ENCODE measurements at regions not wholly inside any gene's neighbourhood (a gene's known extent, or its start where the extent isn't known, plus 50 kb on each side); places are given as distances from the start of the nearest gene placed in this dataset.

GRCh38 chr6:79781916-79782315 lies 150.8 kb downstream of the SH3BGRL2 start:
- TF ChIP-seq, protein P1, sequence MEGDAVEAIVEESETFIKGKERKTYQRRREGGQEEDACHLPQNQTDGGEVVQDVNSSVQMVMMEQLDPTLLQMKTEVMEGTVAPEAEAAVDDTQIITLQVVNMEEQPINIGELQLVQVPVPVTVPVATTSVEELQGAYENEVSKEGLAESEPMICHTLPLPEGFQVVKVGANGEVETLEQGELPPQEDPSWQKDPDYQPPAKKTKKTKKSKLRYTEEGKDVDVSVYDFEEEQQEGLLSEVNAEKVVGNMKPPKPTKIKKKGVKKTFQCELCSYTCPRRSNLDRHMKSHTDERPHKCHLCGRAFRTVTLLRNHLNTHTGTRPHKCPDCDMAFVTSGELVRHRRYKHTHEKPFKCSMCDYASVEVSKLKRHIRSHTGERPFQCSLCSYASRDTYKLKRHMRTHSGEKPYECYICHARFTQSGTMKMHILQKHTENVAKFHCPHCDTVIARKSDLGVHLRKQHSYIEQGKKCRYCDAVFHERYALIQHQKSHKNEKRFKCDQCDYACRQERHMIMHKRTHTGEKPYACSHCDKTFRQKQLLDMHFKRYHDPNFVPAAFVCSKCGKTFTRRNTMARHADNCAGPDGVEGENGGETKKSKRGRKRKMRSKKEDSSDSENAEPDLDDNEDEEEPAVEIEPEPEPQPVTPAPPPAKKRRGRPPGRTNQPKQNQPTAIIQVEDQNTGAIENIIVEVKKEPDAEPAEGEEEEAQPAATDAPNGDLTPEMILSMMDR (CRISPR knock-in tag; IDR thresholded peaks at IDR 0.05) = no peak
- no peak for TF ChIP-seq ZNF367 (CRISPR knock-in tag; IDR thresholded peaks at IDR 0.05; ENCODE audit: borderline replicate concordance)
- no peak for TF ChIP-seq ESRRA (CRISPR knock-in tag; IDR thresholded peaks at IDR 0.05; ENCODE audit: low read depth)
- TF ChIP-seq, protein P2, sequence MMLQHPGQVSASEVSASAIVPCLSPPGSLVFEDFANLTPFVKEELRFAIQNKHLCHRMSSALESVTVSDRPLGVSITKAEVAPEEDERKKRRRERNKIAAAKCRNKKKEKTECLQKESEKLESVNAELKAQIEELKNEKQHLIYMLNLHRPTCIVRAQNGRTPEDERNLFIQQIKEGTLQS (CRISPR knock-in tag; IDR thresholded peaks at IDR 0.05) = no peak
- TF ChIP-seq ZMYM4 (CRISPR knock-in tag; IDR thresholded peaks at IDR 0.05) = no peak
- TF ChIP-seq ZNF547 (CRISPR knock-in tag; IDR thresholded peaks at IDR 0.05) = no peak
- TF ChIP-seq RFX5 (IDR thresholded peaks at IDR 0.05; ENCODE audit: low read depth, low read length) = no peak
- no peak for TF ChIP-seq MXD3 (CRISPR knock-in tag; IDR thresholded peaks at IDR 0.05)
- no peak for TF ChIP-seq MYC (CRISPR knock-in tag; IDR thresholded peaks at IDR 0.05; ENCODE audit: borderline replicate concordance)
- no peak for TF ChIP-seq HNRNPK (IDR thresholded peaks at IDR 0.05; ENCODE audit: low read depth, low read length, poor library complexity, severe bottlenecking)
- no peak for TF ChIP-seq KDM5B (CRISPR knock-in tag; IDR thresholded peaks at IDR 0.05; ENCODE audit: borderline replicate concordance)

Measured in HepG2 (cell line).